ENCODE measurements at regions not wholly inside any gene's neighbourhood (a gene's known extent, or its start where the extent isn't known, plus 50 kb on each side); places are given as distances from the start of the nearest gene placed in this dataset.

GRCh38 chr6:45763281-45763680 is 252.4 kb downstream of the CLIC5 start:
- no peak for TF ChIP-seq CTCF (IDR thresholded peaks at IDR 0.05)
- no peak for TF ChIP-seq POLR2A (IDR thresholded peaks at IDR 0.05)

All from lower leg skin (tissue), 3 donors.